ENCODE measurements at regions not wholly inside any gene's neighbourhood (a gene's known extent, or its start where the extent isn't known, plus 50 kb on each side); places are given as distances from the start of the nearest gene placed in this dataset.

DNA sequence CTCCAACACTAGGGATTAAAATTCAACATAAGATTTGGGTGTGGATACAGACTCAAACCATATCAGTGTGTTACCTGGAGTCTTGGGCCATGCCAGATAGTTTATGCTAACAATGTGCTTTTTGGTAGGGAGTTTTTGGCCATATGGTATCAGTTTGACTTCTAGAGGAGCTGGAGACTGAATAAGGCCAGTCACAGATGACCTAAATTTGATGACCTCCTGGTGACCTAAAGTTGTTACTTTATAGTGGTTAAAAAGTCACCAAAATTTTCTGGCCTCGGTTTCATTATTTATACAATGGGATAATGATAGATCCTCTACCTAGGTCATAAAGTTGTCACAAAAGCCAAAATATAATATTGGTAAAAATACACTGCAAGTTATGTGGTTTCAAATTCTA lies 877.1 kb downstream of the RAPGEF2 start:
- no peaks in the 10 kb centered on the region for H3K27me3 ChIP-seq (ENCODE audit: insufficient read depth, low read length, poor library complexity, severe bottlenecking)
- H3K27ac ChIP-seq (ENCODE audit: low read depth, low read length), result no peak overlapping the region
- ChIA-PET CTCF (no interaction called here), POLR2A (no interaction called here)
- Mint-ChIP-seq H3K4me1 (no peaks in the 10 kb centered on the region), H3K36me3 (no peaks in the 10 kb centered on the region), H3K4me3 (no peak overlapping the region), H3K27ac (no peak overlapping the region), H3K9me3 (peaks cover 0 to 10% (median 0%) of the 10 kb centered on the region in 5 donors), H3K27me3 (no peaks in the 10 kb centered on the region)
- no peaks in the 10 kb centered on the region for H3K9me3 ChIP-seq (ENCODE audit: low read length)
- no peak for DNase-seq
- H3K4me3 ChIP-seq (ENCODE audit: low read length), result no peak overlapping the region
- H3K36me3 ChIP-seq (ENCODE audit: insufficient read depth, low read length), result no peaks in the 10 kb centered on the region
- no peaks in the 10 kb centered on the region for H3K4me1 ChIP-seq (ENCODE audit: insufficient read depth, low read length)

DNA sequence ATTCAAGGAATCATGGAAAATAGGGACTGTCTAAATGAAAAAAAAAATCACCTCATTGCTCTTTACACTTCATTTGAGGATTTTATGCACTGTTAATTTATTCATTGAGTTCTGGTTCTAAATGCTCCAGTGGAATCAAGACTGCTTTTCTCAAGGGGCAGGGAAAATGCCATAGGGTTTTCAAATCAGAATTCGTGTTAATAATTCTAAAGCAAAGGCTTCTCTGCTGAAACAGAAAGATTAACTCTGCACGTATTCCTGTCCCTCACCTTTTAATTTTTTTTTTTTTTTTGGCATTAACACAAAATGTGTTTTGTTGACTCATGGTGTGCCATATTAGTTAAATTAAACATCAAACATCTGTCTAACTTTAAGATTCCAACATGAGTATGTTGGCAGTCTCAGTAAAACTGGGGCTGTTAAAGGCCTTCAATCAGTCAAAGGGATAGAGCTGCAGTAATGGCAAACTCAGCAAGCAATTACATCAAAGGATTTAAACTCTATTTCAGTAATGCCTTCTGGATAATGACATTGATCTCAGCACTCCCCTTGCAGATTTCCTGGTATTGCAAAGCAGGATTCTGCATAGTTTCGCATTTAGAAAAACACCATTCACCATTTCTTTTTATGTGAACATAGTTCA lies 878.1 kb downstream of the RAPGEF2 start:
- DNase-seq, result no peak
- Histone ChIP-seq H3K27ac (ENCODE audit: low read depth, low read length) (no peak overlapping the region), H3K9me3 (ENCODE audit: low read length) (no peaks in the 10 kb centered on the region), H3K4me3 (ENCODE audit: low read length) (no peak overlapping the region), H3K36me3 (ENCODE audit: insufficient read depth, low read length) (no peaks in the 10 kb centered on the region), H3K27me3 (ENCODE audit: insufficient read depth, low read length, poor library complexity, severe bottlenecking) (no peaks in the 10 kb centered on the region), H3K4me1 (ENCODE audit: insufficient read depth, low read length) (no peaks in the 10 kb centered on the region)
- H3K4me3 Mint-ChIP-seq, result no peak overlapping the region
- no peaks in the 10 kb centered on the region for H3K4me1 Mint-ChIP-seq
- H3K27me3 Mint-ChIP-seq, result no peaks in the 10 kb centered on the region
- peaks cover 0 to 10% (median 4%) of the 10 kb centered on the region in 5 donors for H3K9me3 Mint-ChIP-seq
- no peaks in the 10 kb centered on the region for H3K36me3 Mint-ChIP-seq
- CTCF ChIA-PET, result no interaction called here
- POLR2A ChIA-PET, result no interaction called here
- no peak overlapping the region for H3K27ac Mint-ChIP-seq

DNA sequence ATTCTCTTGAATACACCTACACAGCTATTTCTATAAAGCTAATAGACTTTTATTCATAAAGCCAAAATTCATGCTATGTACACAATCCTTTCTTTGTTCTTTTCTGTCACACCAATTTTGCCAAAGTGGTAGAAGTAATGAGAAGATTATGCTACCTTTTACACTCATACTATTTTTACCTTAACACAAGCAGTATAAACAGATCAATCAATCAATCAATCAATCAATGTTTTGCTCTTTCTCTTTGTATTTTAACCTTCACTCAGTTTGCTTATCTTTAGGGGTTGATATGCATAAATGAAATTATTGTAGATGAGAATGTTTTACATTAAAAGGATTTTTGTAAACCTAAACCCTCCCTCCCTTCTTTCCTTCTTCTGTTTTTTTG lies 878.6 kb downstream of the RAPGEF2 start:
- Histone ChIP-seq H3K27ac (ENCODE audit: low read depth, low read length) (no peak overlapping the region), H3K27me3 (ENCODE audit: insufficient read depth, low read length, poor library complexity, severe bottlenecking) (no peaks in the 10 kb centered on the region), H3K9me3 (ENCODE audit: low read length) (no peaks in the 10 kb centered on the region), H3K4me1 (ENCODE audit: insufficient read depth, low read length) (no peaks in the 10 kb centered on the region), H3K36me3 (ENCODE audit: insufficient read depth, low read length) (no peaks in the 10 kb centered on the region), H3K4me3 (ENCODE audit: low read length) (no peak overlapping the region)
- DNase-seq, result no peak
- H3K4me1 Mint-ChIP-seq, result no peaks in the 10 kb centered on the region
- no peaks in the 10 kb centered on the region for H3K27me3 Mint-ChIP-seq
- H3K36me3 Mint-ChIP-seq, result no peaks in the 10 kb centered on the region
- H3K4me3 Mint-ChIP-seq, result no peak overlapping the region
- H3K27ac Mint-ChIP-seq, result no peak overlapping the region
- POLR2A ChIA-PET, result no interaction called here
- CTCF ChIA-PET, result no interaction called here
- H3K9me3 Mint-ChIP-seq, result peaks cover 0 to 8% (median 7%) of the 10 kb centered on the region in 5 donors

DNA sequence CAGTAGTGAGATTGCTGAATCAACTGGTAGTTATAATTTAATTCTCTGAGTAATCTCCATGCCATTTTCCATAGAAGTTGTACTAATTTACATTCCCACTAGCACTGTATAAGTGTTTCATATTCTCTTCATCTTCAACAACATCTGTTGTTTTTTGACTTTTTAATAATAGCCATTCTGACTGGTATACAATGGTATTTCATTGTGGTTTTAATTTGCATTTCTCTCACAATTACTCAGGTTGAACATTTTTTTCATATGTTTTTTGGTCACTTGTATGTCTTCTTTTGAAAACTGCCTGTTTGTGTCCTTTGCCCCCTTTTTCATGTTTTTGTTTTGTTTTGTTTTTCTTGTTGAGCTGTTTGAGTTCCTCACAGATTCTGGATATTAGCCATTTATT lies 880.2 kb downstream of the RAPGEF2 start:
- Histone ChIP-seq H3K9me3 (ENCODE audit: low read length) (no peaks in the 10 kb centered on the region), H3K27me3 (ENCODE audit: insufficient read depth, low read length, poor library complexity, severe bottlenecking) (no peaks in the 10 kb centered on the region), H3K36me3 (ENCODE audit: insufficient read depth, low read length) (no peaks in the 10 kb centered on the region), H3K4me3 (ENCODE audit: low read length) (no peak overlapping the region), H3K27ac (ENCODE audit: low read depth, low read length) (no peak overlapping the region), H3K4me1 (ENCODE audit: insufficient read depth, low read length) (no peaks in the 10 kb centered on the region)
- Mint-ChIP-seq H3K27me3 (no peaks in the 10 kb centered on the region), H3K4me3 (no peak overlapping the region), H3K36me3 (no peaks in the 10 kb centered on the region), H3K4me1 (no peaks in the 10 kb centered on the region), H3K27ac (no peak overlapping the region), H3K9me3 (peaks cover 0 to 7% (median 3%) of the 10 kb centered on the region in 5 donors)
- no peak for DNase-seq
- ChIA-PET CTCF (no interaction called here), POLR2A (no interaction called here)

DNA sequence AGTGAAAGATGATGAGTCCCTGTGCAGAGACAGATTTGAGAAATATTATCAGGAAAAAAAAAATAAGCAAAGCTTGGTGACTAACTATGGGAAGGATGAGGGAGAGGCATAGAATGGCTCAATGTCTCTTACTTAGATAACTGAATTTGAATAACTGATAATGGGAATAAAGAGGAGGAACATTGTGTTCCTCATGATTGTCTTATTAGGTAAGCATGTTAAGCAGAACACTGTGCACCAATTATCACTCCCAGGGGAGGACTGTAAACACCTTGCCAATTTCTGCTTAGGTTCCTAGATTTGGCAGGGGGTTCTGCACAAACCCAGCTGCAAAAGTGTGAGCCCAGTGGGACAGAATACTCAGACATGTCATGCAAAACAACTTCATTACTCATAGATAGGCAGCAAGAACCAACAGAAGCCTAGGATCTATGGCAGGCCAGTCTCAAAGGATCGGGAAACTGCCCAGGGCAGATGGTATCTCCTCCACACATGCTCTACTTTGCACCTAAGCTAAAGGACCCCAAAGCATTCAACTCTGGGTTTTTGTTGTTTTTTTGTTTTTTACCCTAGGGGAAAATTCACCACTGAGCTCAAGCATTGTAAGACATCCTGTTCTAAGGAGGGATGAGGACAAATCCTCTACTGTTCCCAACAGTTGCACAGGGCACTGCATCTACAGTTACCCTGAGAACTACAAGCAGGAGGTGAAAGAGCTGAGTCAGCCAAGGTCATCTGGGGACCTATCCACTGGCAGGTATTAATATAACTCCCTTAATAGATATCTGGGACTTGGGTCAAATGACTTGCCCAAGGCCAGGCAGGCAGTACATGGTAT lies 907.0 kb downstream of the RAPGEF2 start:
- Histone ChIP-seq H3K36me3 (ENCODE audit: insufficient read depth, low read length) (no peaks in the 10 kb centered on the region), H3K27me3 (ENCODE audit: insufficient read depth, low read length, poor library complexity, severe bottlenecking) (no peaks in the 10 kb centered on the region), H3K27ac (ENCODE audit: low read depth, low read length) (no peak overlapping the region), H3K4me1 (ENCODE audit: insufficient read depth, low read length) (no peaks in the 10 kb centered on the region), H3K4me3 (ENCODE audit: low read length) (no peak overlapping the region), H3K9me3 (ENCODE audit: low read length) (no peaks in the 10 kb centered on the region)
- peaks cover 10 to 28% (median 12%) of the 10 kb centered on the region in 5 donors for H3K9me3 Mint-ChIP-seq
- no peak overlapping the region for H3K4me3 Mint-ChIP-seq
- peaks cover 0 to 4% of the 10 kb centered on the region in 2 donors for H3K27me3 Mint-ChIP-seq
- no peaks in the 10 kb centered on the region for H3K36me3 Mint-ChIP-seq
- H3K27ac Mint-ChIP-seq, result no peak overlapping the region
- H3K4me1 Mint-ChIP-seq, result no peaks in the 10 kb centered on the region
- POLR2A ChIA-PET, result no interaction called here
- CTCF ChIA-PET, result no interaction called here
- no peak for DNase-seq

DNA sequence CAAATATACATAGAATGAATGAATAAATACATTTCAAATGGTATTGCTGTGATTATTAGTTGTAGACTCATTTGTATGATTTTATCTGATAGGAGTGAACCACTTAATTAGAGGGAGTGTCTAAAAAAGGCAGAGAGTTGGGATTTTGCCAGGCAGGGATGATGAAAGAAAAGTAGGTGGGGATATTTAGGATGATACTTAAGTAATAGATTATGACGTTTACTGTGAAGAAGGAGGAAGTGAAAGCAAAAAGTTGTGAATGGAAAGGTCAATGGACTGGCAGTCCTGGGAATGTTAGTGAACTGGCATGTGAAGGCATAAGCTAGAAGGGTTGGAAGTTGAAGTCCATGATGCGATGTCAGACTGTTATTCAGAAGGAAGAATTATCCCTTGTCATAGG lies 917.1 kb downstream of the RAPGEF2 start:
- Histone ChIP-seq H3K4me3 (ENCODE audit: low read length) (no peak overlapping the region), H3K27me3 (ENCODE audit: insufficient read depth, low read length, poor library complexity, severe bottlenecking) (no peaks in the 10 kb centered on the region), H3K9me3 (ENCODE audit: low read length) (no peaks in the 10 kb centered on the region), H3K4me1 (ENCODE audit: insufficient read depth, low read length) (no peaks in the 10 kb centered on the region), H3K27ac (ENCODE audit: low read depth, low read length) (no peak overlapping the region), H3K36me3 (ENCODE audit: insufficient read depth, low read length) (no peaks in the 10 kb centered on the region)
- Mint-ChIP-seq H3K9me3 (peaks cover 8 to 22% (median 14%) of the 10 kb centered on the region in 5 donors), H3K27me3 (no peaks in the 10 kb centered on the region), H3K36me3 (no peaks in the 10 kb centered on the region), H3K4me3 (no peak overlapping the region), H3K4me1 (no peaks in the 10 kb centered on the region), H3K27ac (no peak overlapping the region)
- ChIA-PET CTCF (no interaction called here), POLR2A (no interaction called here)
- DNase-seq, result no peak

DNA sequence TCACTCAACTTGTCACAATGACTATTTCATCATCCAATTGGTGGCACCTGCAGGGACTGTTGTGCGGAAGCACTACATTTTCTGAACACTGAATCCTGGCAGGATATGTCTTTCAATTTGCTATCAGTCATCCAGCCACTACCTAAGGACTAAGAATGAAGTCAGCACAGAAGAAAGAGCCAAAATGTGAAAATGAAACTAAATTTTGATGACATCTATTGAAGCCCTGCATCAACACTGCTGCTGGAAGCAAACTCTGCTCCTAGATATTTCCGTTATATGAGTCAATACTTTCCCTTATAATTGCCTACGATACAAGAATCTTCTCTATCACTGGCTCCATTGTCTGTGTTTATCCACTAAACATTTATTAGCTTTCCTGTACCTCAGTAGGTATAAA lies 917.9 kb downstream of the RAPGEF2 start:
- DNase-seq, result no peak
- no peaks in the 10 kb centered on the region for H3K36me3 Mint-ChIP-seq

DNA sequence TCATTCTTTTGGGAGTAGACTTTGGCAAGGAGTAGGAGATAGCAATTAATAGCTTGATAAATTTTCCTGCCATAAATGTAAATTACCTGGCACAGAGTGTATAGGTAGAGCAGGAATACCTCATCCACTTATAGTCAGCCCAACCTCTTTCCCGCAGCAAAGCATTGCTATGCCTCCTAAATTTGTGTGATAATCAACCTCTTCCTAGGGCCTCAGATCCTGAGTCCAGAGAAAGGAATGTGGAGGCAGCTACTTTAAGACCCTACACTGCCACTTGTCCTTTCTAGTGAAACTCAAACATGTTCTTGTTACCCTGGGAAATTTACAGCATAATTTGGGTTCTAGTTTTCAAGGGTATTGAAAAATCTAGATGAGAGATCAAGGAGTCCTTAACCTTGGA lies 919.0 kb downstream of the RAPGEF2 start:
- ChIA-PET CTCF (no interaction called here), POLR2A (no interaction called here)
- Histone ChIP-seq H3K27ac (ENCODE audit: low read depth, low read length) (no peak overlapping the region), H3K4me3 (ENCODE audit: low read length) (no peak overlapping the region), H3K4me1 (ENCODE audit: insufficient read depth, low read length) (no peaks in the 10 kb centered on the region), H3K36me3 (ENCODE audit: insufficient read depth, low read length) (no peaks in the 10 kb centered on the region), H3K27me3 (ENCODE audit: insufficient read depth, low read length, poor library complexity, severe bottlenecking) (no peaks in the 10 kb centered on the region), H3K9me3 (ENCODE audit: low read length) (no peaks in the 10 kb centered on the region)
- no peaks in the 10 kb centered on the region for H3K27me3 Mint-ChIP-seq
- H3K9me3 Mint-ChIP-seq, result peaks cover 2 to 24% (median 10%) of the 10 kb centered on the region in 5 donors
- no peak for DNase-seq
- H3K36me3 Mint-ChIP-seq, result no peaks in the 10 kb centered on the region
- no peak overlapping the region for H3K27ac Mint-ChIP-seq
- no peaks in the 10 kb centered on the region for H3K4me1 Mint-ChIP-seq
- H3K4me3 Mint-ChIP-seq, result no peak overlapping the region

More for the DNA sequence above, 917.9 kb downstream of the RAPGEF2 start:
- Mint-ChIP-seq H3K9me3 (peaks cover 8 to 21% (median 12%) of the 10 kb centered on the region in 5 donors), H3K27me3 (no peaks in the 10 kb centered on the region), H3K4me1 (no peaks in the 10 kb centered on the region), H3K27ac (no peak overlapping the region), H3K4me3 (no peak overlapping the region)
- Histone ChIP-seq H3K9me3 (ENCODE audit: low read length) (no peaks in the 10 kb centered on the region), H3K4me1 (ENCODE audit: insufficient read depth, low read length) (no peaks in the 10 kb centered on the region), H3K27me3 (ENCODE audit: insufficient read depth, low read length, poor library complexity, severe bottlenecking) (no peaks in the 10 kb centered on the region), H3K27ac (ENCODE audit: low read depth, low read length) (no peak overlapping the region), H3K36me3 (ENCODE audit: insufficient read depth, low read length) (no peaks in the 10 kb centered on the region), H3K4me3 (ENCODE audit: low read length) (no peak overlapping the region)
- CTCF ChIA-PET, result no interaction called here
- POLR2A ChIA-PET, result no interaction called here
